GM12878 (cell line): ENCODE measurements at regions not wholly inside any gene's neighbourhood (a gene's known extent, or its start where the extent isn't known, plus 50 kb on each side); places are given as distances from the start of the nearest gene placed in this dataset.

Experiments used
- ASH2L ChIP-seq: fragments of 300-600, 200-600 bp; sonication (generic); IDR thresholded peaks from 2 replicates; pipeline ENCODE4 v1.6.1; 2017; ENCODE audit warnings: low read depth, mild to moderate bottlenecking, borderline replicate concordance
- BHLHE40 ChIP-seq, 2 experiments: fragments of 450-650 bp in 1 of 2; IDR thresholded peaks; 2 replicates each; pipeline ENCODE4 v1.6.1; 2011 to 2017; ENCODE audit warnings: low read depth in 2 of 2, borderline replicate concordance in 1 of 2, improper control_type of control experiment in 1 of 2, low read length in 1 of 2, mild to moderate bottlenecking in 1 of 2
- NR2C2 ChIP-seq: IDR thresholded peaks from 2 replicates; pipeline ENCODE4 v1.6.1; 2011; ENCODE audit warnings: borderline replicate concordance, low read depth; ENCODE audit not compliant: control insufficient read depth, insufficient read length
- SMC3 ChIP-seq: IDR thresholded peaks from 2 replicates; pipeline ENCODE4 v1.6.1; 2011; ENCODE audit warnings: low read length, improper control_type of control experiment, borderline replicate concordance
- TF ChIP-seq, protein P1 (sequence below): IDR thresholded peaks from 2 replicates; pipeline ENCODE4 v1.6.1; 2012; ENCODE audit warnings: mild to moderate bottlenecking, low read depth, low read length
- TF ChIP-seq, protein P2 (sequence below): IDR thresholded peaks from 2 replicates; pipeline ENCODE4 v1.6.1; 2012; ENCODE audit warnings: improper control_type of control experiment, low read depth, low read length; ENCODE audit not compliant: insufficient replicate concordance
- TF ChIP-seq, protein P3 (sequence below): fragments of 450-650 bp; IDR thresholded peaks from 2 replicates; pipeline ENCODE4 v1.6.1; 2017; ENCODE audit warnings: mild to moderate bottlenecking
- TF ChIP-seq, protein P4 (sequence below): fragments of 150-350 bp; IDR thresholded peaks from 2 replicates; pipeline ENCODE4 v1.6.1; 2014; ENCODE audit warnings: mild to moderate bottlenecking, low read depth, low read length

DNA sequence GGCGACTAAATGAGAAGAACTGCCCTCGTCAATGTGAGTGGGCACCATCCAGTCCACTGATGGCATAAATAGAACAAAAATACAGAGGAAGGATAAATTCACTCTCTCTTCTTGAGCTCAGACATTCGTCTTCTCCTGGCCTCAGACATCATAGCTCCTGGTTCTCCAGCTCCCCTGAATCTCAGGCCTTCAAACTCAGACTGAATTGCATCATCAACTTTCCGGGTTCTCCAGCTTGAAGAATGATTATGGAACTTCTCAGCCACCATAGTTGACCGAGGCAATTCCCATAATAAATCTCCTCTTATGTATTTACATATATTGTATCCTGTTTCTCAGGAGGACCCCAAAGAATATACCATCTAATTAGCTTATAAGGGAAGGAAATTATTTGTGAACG is 55.0 kb upstream of the FNDC3A start (continued):
- TF ChIP-seq, protein P1, sequence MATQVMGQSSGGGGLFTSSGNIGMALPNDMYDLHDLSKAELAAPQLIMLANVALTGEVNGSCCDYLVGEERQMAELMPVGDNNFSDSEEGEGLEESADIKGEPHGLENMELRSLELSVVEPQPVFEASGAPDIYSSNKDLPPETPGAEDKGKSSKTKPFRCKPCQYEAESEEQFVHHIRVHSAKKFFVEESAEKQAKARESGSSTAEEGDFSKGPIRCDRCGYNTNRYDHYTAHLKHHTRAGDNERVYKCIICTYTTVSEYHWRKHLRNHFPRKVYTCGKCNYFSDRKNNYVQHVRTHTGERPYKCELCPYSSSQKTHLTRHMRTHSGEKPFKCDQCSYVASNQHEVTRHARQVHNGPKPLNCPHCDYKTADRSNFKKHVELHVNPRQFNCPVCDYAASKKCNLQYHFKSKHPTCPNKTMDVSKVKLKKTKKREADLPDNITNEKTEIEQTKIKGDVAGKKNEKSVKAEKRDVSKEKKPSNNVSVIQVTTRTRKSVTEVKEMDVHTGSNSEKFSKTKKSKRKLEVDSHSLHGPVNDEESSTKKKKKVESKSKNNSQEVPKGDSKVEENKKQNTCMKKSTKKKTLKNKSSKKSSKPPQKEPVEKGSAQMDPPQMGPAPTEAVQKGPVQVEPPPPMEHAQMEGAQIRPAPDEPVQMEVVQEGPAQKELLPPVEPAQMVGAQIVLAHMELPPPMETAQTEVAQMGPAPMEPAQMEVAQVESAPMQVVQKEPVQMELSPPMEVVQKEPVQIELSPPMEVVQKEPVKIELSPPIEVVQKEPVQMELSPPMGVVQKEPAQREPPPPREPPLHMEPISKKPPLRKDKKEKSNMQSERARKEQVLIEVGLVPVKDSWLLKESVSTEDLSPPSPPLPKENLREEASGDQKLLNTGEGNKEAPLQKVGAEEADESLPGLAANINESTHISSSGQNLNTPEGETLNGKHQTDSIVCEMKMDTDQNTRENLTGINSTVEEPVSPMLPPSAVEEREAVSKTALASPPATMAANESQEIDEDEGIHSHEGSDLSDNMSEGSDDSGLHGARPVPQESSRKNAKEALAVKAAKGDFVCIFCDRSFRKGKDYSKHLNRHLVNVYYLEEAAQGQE = no peak
- TF ChIP-seq, protein P2, sequence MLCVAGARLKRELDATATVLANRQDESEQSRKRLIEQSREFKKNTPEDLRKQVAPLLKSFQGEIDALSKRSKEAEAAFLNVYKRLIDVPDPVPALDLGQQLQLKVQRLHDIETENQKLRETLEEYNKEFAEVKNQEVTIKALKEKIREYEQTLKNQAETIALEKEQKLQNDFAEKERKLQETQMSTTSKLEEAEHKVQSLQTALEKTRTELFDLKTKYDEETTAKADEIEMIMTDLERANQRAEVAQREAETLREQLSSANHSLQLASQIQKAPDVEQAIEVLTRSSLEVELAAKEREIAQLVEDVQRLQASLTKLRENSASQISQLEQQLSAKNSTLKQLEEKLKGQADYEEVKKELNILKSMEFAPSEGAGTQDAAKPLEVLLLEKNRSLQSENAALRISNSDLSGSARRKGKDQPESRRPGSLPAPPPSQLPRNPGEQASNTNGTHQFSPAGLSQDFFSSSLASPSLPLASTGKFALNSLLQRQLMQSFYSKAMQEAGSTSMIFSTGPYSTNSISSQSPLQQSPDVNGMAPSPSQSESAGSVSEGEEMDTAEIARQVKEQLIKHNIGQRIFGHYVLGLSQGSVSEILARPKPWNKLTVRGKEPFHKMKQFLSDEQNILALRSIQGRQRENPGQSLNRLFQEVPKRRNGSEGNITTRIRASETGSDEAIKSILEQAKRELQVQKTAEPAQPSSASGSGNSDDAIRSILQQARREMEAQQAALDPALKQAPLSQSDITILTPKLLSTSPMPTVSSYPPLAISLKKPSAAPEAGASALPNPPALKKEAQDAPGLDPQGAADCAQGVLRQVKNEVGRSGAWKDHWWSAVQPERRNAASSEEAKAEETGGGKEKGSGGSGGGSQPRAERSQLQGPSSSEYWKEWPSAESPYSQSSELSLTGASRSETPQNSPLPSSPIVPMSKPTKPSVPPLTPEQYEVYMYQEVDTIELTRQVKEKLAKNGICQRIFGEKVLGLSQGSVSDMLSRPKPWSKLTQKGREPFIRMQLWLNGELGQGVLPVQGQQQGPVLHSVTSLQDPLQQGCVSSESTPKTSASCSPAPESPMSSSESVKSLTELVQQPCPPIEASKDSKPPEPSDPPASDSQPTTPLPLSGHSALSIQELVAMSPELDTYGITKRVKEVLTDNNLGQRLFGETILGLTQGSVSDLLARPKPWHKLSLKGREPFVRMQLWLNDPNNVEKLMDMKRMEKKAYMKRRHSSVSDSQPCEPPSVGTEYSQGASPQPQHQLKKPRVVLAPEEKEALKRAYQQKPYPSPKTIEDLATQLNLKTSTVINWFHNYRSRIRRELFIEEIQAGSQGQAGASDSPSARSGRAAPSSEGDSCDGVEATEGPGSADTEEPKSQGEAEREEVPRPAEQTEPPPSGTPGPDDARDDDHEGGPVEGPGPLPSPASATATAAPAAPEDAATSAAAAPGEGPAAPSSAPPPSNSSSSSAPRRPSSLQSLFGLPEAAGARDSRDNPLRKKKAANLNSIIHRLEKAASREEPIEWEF = no peak
- TF ChIP-seq ASH2L = no peak
- TF ChIP-seq SMC3 = no peak
- TF ChIP-seq, protein P3, sequence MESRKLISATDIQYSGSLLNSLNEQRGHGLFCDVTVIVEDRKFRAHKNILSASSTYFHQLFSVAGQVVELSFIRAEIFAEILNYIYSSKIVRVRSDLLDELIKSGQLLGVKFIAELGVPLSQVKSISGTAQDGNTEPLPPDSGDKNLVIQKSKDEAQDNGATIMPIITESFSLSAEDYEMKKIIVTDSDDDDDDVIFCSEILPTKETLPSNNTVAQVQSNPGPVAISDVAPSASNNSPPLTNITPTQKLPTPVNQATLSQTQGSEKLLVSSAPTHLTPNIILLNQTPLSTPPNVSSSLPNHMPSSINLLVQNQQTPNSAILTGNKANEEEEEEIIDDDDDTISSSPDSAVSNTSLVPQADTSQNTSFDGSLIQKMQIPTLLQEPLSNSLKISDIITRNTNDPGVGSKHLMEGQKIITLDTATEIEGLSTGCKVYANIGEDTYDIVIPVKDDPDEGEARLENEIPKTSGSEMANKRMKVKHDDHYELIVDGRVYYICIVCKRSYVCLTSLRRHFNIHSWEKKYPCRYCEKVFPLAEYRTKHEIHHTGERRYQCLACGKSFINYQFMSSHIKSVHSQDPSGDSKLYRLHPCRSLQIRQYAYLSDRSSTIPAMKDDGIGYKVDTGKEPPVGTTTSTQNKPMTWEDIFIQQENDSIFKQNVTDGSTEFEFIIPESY = no peak
- TF ChIP-seq NR2C2 = no peak
- TF ChIP-seq BHLHE40 (IDR thresholded peaks at IDR 0.05; ENCODE audit: borderline replicate concordance in 1 of 2, low read depth in 2 of 2, low read length in 1 of 2) = no peak
- TF ChIP-seq, protein P4, sequence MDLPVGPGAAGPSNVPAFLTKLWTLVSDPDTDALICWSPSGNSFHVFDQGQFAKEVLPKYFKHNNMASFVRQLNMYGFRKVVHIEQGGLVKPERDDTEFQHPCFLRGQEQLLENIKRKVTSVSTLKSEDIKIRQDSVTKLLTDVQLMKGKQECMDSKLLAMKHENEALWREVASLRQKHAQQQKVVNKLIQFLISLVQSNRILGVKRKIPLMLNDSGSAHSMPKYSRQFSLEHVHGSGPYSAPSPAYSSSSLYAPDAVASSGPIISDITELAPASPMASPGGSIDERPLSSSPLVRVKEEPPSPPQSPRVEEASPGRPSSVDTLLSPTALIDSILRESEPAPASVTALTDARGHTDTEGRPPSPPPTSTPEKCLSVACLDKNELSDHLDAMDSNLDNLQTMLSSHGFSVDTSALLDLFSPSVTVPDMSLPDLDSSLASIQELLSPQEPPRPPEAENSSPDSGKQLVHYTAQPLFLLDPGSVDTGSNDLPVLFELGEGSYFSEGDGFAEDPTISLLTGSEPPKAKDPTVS = no peak
